GM18861 (cell line): ENCODE measurements at regions not wholly inside any gene's neighbourhood (a gene's known extent, or its start where the extent isn't known, plus 50 kb on each side); places are given as distances from the start of the nearest gene placed in this dataset.

ENCODE experiments used
- ATAC-seq: cut with Tn5 transposase; IDR thresholded peaks from one replicate; pipeline ENCODE4 v1.9.1; 2021; ENCODE audit not compliant: unreplicated experiment

GRCh38 chr4:133484287-133484686, 335.2 kb downstream of the PCDH10 start:
- no peak for ATAC-seq

GRCh38 chr4:133483600-133484246, 334.6 kb downstream of the PCDH10 start:
- ATAC-seq: no peak

GRCh38 chr4:133476063-133476462, 327.0 kb downstream of the PCDH10 start:
- ATAC-seq: no peak

GRCh38 chr4:133474501-133474900, 325.4 kb downstream of the PCDH10 start:
- no peak for ATAC-seq

- no peak for ATAC-seq
These were observed 323.1 kb downstream of the PCDH10 start for GRCh38 chr4:133472244-133472643.

GRCh38 chr4:133467290-133467947, 318.3 kb downstream of the PCDH10 start:
- ATAC-seq: no peak

GRCh38 chr4:133465022-133465421, 315.9 kb downstream of the PCDH10 start:
- no peak for ATAC-seq

GRCh38 chr4:133464311-133464710, 315.2 kb downstream of the PCDH10 start:
- no peak for ATAC-seq

GRCh38 chr4:133452678-133453077, 303.6 kb downstream of the PCDH10 start:
- no peak for ATAC-seq

GRCh38 chr4:133450813-133451212, 301.7 kb downstream of the PCDH10 start:
- no peak for ATAC-seq

- ATAC-seq: no peak
These were observed 291.3 kb downstream of the PCDH10 start for GRCh38 chr4:133440404-133440803.

- ATAC-seq: no peak
These were observed 290.7 kb downstream of the PCDH10 start for GRCh38 chr4:133439830-133440229.

- no peak for ATAC-seq
These were observed 275.5 kb downstream of the PCDH10 start for GRCh38 chr4:133424605-133425004.

- no peak for ATAC-seq
These were observed 254.8 kb downstream of the PCDH10 start for GRCh38 chr4:133403913-133404312.

GRCh38 chr4:133402616-133403015, 253.5 kb downstream of the PCDH10 start:
- no peak for ATAC-seq

- no peak for ATAC-seq
These were observed 246.0 kb downstream of the PCDH10 start for GRCh38 chr4:133394971-133395627.

- ATAC-seq: no peak
These were observed 241.2 kb downstream of the PCDH10 start for GRCh38 chr4:133390198-133390855.

GRCh38 chr4:133389029-133389428, 239.9 kb downstream of the PCDH10 start:
- no peak for ATAC-seq

GRCh38 chr4:133385161-133385954, 236.3 kb downstream of the PCDH10 start:
- ATAC-seq: no peak

- ATAC-seq: no peak
These were observed 230.8 kb downstream of the PCDH10 start for GRCh38 chr4:133379681-133380438.
